ENCODE measurements at regions not wholly inside any gene's neighbourhood (a gene's known extent, or its start where the extent isn't known, plus 50 kb on each side); places are given as distances from the start of the nearest gene placed in this dataset.

GRCh38 chr9:107567462-107567861 is 77.9 kb upstream of the KLF4 start:
- RAD21 ChIA-PET (ENCODE audit: low non-redundant PET in 1 of 2, low total read pairs in 2 of 2, uncharacterized antibody in 2 of 2, unreplicated experiment in 2 of 2): no interaction called here
- no peak overlapping the region for H3K9ac ChIP-seq (ENCODE audit: low read length)
- H3K27me3 ChIP-seq (ENCODE audit: insufficient read depth, low read length): no peaks in the 10 kb centered on the region
- DNase-seq (ENCODE audit: low read depth, low spot score): no peak
- H3K9me2 ChIP-seq (ENCODE audit: insufficient read depth): no peaks in the 10 kb centered on the region
- POLR2A ChIA-PET: no interaction called here
- H3K4me2 ChIP-seq (ENCODE audit: low read length): no peak overlapping the region
- CTCF ChIA-PET: no interaction called here
- no peaks in the 10 kb centered on the region for H3K9me3 ChIP-seq (ENCODE audit: control insufficient read depth in 1 of 2, insufficient read depth in 1 of 2, low read depth in 1 of 2, low read length in 2 of 2)
- ATAC-seq: no peak
- BruUV-seq (replicated peaks): no TSS peak
- no peaks in the 10 kb centered on the region for H4K20me1 ChIP-seq (ENCODE audit: insufficient read depth)
- intact Hi-C loops (cut with micrococcal nuclease): no loop called here
- no peak overlapping the region for H2AFZ ChIP-seq (ENCODE audit: low read depth, low read length, poor library complexity, severe bottlenecking)
- H3K36me3 ChIP-seq (ENCODE audit: control insufficient read depth in 1 of 2, insufficient read depth in 2 of 2, low read length in 2 of 2): no peaks in the 10 kb centered on the region
- H3K27ac ChIP-seq (ENCODE audit: low read depth, low read length): no peak overlapping the region
- TF ChIP-seq ELF1 (IDR thresholded peaks at IDR 0.05; ENCODE audit: borderline replicate concordance, low read depth): no peak
- TF ChIP-seq CTCF (IDR thresholded peaks at IDR 0.05 in 2 of 3, conservative IDR thresholded peaks at IDR 0.05 in 1 of 3; ENCODE audit: borderline replicate concordance in 1 of 3, insufficient read depth in 1 of 3, low read depth in 2 of 3, low read length in 2 of 3): no peak
- TF ChIP-seq REST (IDR thresholded peaks at IDR 0.05; ENCODE audit: low read depth): no peak
- TF ChIP-seq FOSL1 (IDR thresholded peaks at IDR 0.05; ENCODE audit: low read depth): no peak
- TF ChIP-seq SIN3A (IDR thresholded peaks at IDR 0.05; ENCODE audit: low read depth): no peak
- no peak for TF ChIP-seq CEBPB (IDR thresholded peaks at IDR 0.05; ENCODE audit: low read depth)
- no peak for TF ChIP-seq SP1 (IDR thresholded peaks at IDR 0.05; ENCODE audit: low read depth)
- no peak for TF ChIP-seq EZH2 (IDR thresholded peaks at IDR 0.05)
- no peak for TF ChIP-seq SRF (IDR thresholded peaks at IDR 0.05; ENCODE audit: low read depth)
- no peak for TF ChIP-seq TCF7L2 (IDR thresholded peaks at IDR 0.05; ENCODE audit: borderline replicate concordance, extremely low read depth, insufficient read depth, insufficient read length)
- no peak for TF ChIP-seq POLR2A (IDR thresholded peaks at IDR 0.05; ENCODE audit: borderline replicate concordance, extremely low read depth, insufficient read depth, insufficient read length)
- no peak for TF ChIP-seq ZFX (IDR thresholded peaks at IDR 0.05)
- no peak for TF ChIP-seq EGR1 (IDR thresholded peaks at IDR 0.05; ENCODE audit: low read depth)
- no peak for TF ChIP-seq YY1 (IDR thresholded peaks at IDR 0.05; ENCODE audit: extremely low read depth, insufficient replicate concordance, low read depth, low read length)
- TF ChIP-seq, protein P1, sequence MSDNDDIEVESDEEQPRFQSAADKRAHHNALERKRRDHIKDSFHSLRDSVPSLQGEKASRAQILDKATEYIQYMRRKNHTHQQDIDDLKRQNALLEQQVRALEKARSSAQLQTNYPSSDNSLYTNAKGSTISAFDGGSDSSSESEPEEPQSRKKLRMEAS (IDR thresholded peaks at IDR 0.05): no peak
- TF ChIP-seq, protein P2, sequence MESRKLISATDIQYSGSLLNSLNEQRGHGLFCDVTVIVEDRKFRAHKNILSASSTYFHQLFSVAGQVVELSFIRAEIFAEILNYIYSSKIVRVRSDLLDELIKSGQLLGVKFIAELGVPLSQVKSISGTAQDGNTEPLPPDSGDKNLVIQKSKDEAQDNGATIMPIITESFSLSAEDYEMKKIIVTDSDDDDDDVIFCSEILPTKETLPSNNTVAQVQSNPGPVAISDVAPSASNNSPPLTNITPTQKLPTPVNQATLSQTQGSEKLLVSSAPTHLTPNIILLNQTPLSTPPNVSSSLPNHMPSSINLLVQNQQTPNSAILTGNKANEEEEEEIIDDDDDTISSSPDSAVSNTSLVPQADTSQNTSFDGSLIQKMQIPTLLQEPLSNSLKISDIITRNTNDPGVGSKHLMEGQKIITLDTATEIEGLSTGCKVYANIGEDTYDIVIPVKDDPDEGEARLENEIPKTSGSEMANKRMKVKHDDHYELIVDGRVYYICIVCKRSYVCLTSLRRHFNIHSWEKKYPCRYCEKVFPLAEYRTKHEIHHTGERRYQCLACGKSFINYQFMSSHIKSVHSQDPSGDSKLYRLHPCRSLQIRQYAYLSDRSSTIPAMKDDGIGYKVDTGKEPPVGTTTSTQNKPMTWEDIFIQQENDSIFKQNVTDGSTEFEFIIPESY (IDR thresholded peaks at IDR 0.05; ENCODE audit: extremely low read depth, insufficient replicate concordance, low read length): no peak
- no peak for TF ChIP-seq POLR2AphosphoS5 (IDR thresholded peaks at IDR 0.05; ENCODE audit: low read depth, low read length)
- H3K4me3 ChIP-seq (replicated peaks in 1 of 2; ENCODE audit: low read depth in 1 of 2, low read length in 2 of 2): no peak overlapping the region
- no peaks in the 10 kb centered on the region for H3K79me2 ChIP-seq (ENCODE audit: insufficient read depth, low read length)
- H3K4me1 ChIP-seq (ENCODE audit: control insufficient read depth in 1 of 2, insufficient read depth in 2 of 2, low read length in 2 of 2): peaks cover 7 to 13% of the 10 kb centered on the region in 2 experiments; a peak in 3 of 4 replicates

Measured in HCT116 (cell line).